ENCODE measurements at regions not wholly inside any gene's neighbourhood (a gene's known extent, or its start where the extent isn't known, plus 50 kb on each side); places are given as distances from the start of the nearest gene placed in this dataset.

- TF ChIP-seq REST (IDR thresholded peaks at IDR 0.05; ENCODE audit: insufficient read depth in 1 of 2, low read depth in 2 of 2, low read length in 2 of 2): no peak
- no peak for TF ChIP-seq FOXP2 (optimal IDR thresholded peaks at IDR 0.05; ENCODE audit: borderline replicate concordance, extremely low read depth, extremely low read length, insufficient read depth)
- TF ChIP-seq TAF1 (IDR thresholded peaks at IDR 0.05; ENCODE audit: borderline replicate concordance, insufficient read depth, low read length): no peak
- no peak for TF ChIP-seq SIN3A (IDR thresholded peaks at IDR 0.05; ENCODE audit: borderline replicate concordance, insufficient read depth, low read length)
- TF ChIP-seq POLR2AphosphoS5 (IDR thresholded peaks at IDR 0.05; ENCODE audit: low read depth, low read length): no peak
Measured at GRCh38 chr16:76683051-76683450, 405.9 kb downstream of the CNTNAP4 start.

- TF ChIP-seq SIN3A (IDR thresholded peaks at IDR 0.05; ENCODE audit: borderline replicate concordance, insufficient read depth, low read length) (no peak), FOXP2 (optimal IDR thresholded peaks at IDR 0.05; ENCODE audit: borderline replicate concordance, extremely low read depth, extremely low read length, insufficient read depth) (no peak), REST (IDR thresholded peaks at IDR 0.05; ENCODE audit: insufficient read depth in 1 of 2, low read depth in 2 of 2, low read length in 2 of 2) (no peak), POLR2AphosphoS5 (IDR thresholded peaks at IDR 0.05; ENCODE audit: low read depth, low read length) (no peak), TAF1 (IDR thresholded peaks at IDR 0.05; ENCODE audit: borderline replicate concordance, insufficient read depth, low read length) (no peak)
Measured at GRCh38 chr16:76696876-76697275, 419.7 kb downstream of the CNTNAP4 start.

GRCh38 chr16:76705892-76706291 lies 428.7 kb downstream of the CNTNAP4 start:
- TF ChIP-seq REST (IDR thresholded peaks at IDR 0.05; ENCODE audit: insufficient read depth in 1 of 2, low read depth in 2 of 2, low read length in 2 of 2): no peak
- no peak for TF ChIP-seq FOXP2 (optimal IDR thresholded peaks at IDR 0.05; ENCODE audit: borderline replicate concordance, extremely low read depth, extremely low read length, insufficient read depth)
- TF ChIP-seq TAF1 (IDR thresholded peaks at IDR 0.05; ENCODE audit: borderline replicate concordance, insufficient read depth, low read length): no peak
- TF ChIP-seq POLR2AphosphoS5 (IDR thresholded peaks at IDR 0.05; ENCODE audit: low read depth, low read length): no peak
- TF ChIP-seq SIN3A (IDR thresholded peaks at IDR 0.05; ENCODE audit: borderline replicate concordance, insufficient read depth, low read length): no peak

- TF ChIP-seq TAF1 (IDR thresholded peaks at IDR 0.05; ENCODE audit: borderline replicate concordance, insufficient read depth, low read length): no peak
- TF ChIP-seq POLR2AphosphoS5 (IDR thresholded peaks at IDR 0.05; ENCODE audit: low read depth, low read length): no peak
- no peak for TF ChIP-seq FOXP2 (optimal IDR thresholded peaks at IDR 0.05; ENCODE audit: borderline replicate concordance, extremely low read depth, extremely low read length, insufficient read depth)
- TF ChIP-seq REST (IDR thresholded peaks at IDR 0.05; ENCODE audit: insufficient read depth in 1 of 2, low read depth in 2 of 2, low read length in 2 of 2): no peak
- no peak for TF ChIP-seq SIN3A (IDR thresholded peaks at IDR 0.05; ENCODE audit: borderline replicate concordance, insufficient read depth, low read length)
Measured at GRCh38 chr16:76713191-76713590, 436.0 kb downstream of the CNTNAP4 start.

GRCh38 chr16:76724181-76724580 lies 447.0 kb downstream of the CNTNAP4 start:
- TF ChIP-seq REST (IDR thresholded peaks at IDR 0.05; ENCODE audit: insufficient read depth in 1 of 2, low read depth in 2 of 2, low read length in 2 of 2): no peak
- no peak for TF ChIP-seq SIN3A (IDR thresholded peaks at IDR 0.05; ENCODE audit: borderline replicate concordance, insufficient read depth, low read length)
- no peak for TF ChIP-seq TAF1 (IDR thresholded peaks at IDR 0.05; ENCODE audit: borderline replicate concordance, insufficient read depth, low read length)
- TF ChIP-seq POLR2AphosphoS5 (IDR thresholded peaks at IDR 0.05; ENCODE audit: low read depth, low read length): no peak
- TF ChIP-seq FOXP2 (optimal IDR thresholded peaks at IDR 0.05; ENCODE audit: borderline replicate concordance, extremely low read depth, extremely low read length, insufficient read depth): no peak
